Suprapubic skin (tissue), 4 donors: ENCODE measurements at regions not wholly inside any gene's neighbourhood (a gene's known extent, or its start where the extent isn't known, plus 50 kb on each side); places are given as distances from the start of the nearest gene placed in this dataset.

Experiments
- DNase-seq, 2 donors: peaks; one replicate each; pipeline ENCODE4 v3.0.0-alpha.2; 2019; ENCODE audit warnings: low spot score in 2 of 2
- H3K27ac ChIP-seq: fragments of 200-600 bp; sonication (generic); one replicate; pipeline ENCODE4 v1.5.1; 2019
- H3K27me3 ChIP-seq: fragments of 200-600 bp; sonication (generic); one replicate; pipeline ENCODE4 v1.5.1; 2019
- H3K36me3 ChIP-seq: fragments of 200-600 bp; sonication (generic); one replicate; pipeline ENCODE4 v1.5.1; 2019
- H3K4me1 ChIP-seq: fragments of 200-600 bp; sonication (generic); one replicate; pipeline ENCODE4 v1.5.1; 2019
- H3K4me3 ChIP-seq: fragments of 200-600 bp; sonication (generic); one replicate; pipeline ENCODE4 v1.5.1; 2019; ENCODE audit warnings: mild to moderate bottlenecking
- H3K9me3 ChIP-seq: fragments of 200-600 bp; sonication (generic); one replicate; pipeline ENCODE4 v1.5.1; 2019
- EP300 ChIP-seq: sonication (generic); formaldehyde crosslinking; IDR thresholded peaks from one replicate; pipeline ENCODE4 v1.6.1; 2017; ENCODE audit warnings: antibody characterized with exemption
- POLR2A ChIP-seq, 2 donors: fragments of 450-650 bp; IDR thresholded peaks; one replicate each; pipeline ENCODE4 v1.6.1; 2017; ENCODE audit warnings: antibody characterized with exemption in 2 of 2, mild to moderate bottlenecking in 2 of 2, moderate library complexity in 2 of 2
- POLR2AphosphoS5 ChIP-seq, 3 donors: sonication (generic); formaldehyde crosslinking; IDR thresholded peaks; one replicate each; pipeline ENCODE4 v1.6.1; 2017; ENCODE audit warnings: antibody characterized with exemption in 3 of 3
- WGBS: methylation state at CpG from one replicate; pipeline ENCODE4 v1.1.5; 2018; 5-methylcytosine and 5-hydroxymethylcytosine counted together
- TF ChIP-seq, protein P1 (sequence below), 2 donors: fragments of 200-600 bp in 1 of 2; fragments of 450-650 bp in 1 of 2; sonication (generic) in 1 of 2; IDR thresholded peaks; one replicate each; pipeline ENCODE4 v1.5.1; 2016 to 2019; ENCODE audit warnings: antibody characterized with exemption in 2 of 2, mild to moderate bottlenecking in 1 of 2, moderate library complexity in 1 of 2

DNA sequence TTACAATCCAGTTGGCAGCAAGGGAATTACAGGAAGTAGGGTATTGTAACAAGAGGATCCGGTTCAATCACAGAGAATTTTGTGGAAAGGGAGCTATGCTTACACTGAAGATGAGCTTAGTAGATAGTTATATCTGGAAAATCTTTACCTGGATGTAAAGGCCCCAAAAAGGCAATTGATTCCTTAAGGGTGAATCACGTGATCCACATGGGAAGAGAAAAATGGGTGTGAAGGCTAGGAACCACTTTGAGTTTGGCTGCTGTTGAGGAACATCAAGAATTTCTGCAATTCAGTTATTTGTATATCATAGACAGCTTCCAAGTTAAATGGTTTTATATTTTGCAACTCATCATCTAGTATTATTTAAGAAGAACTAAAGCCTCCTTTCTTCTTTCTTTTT, 194.0 kb upstream of the ARHGAP24 start:
- TF ChIP-seq EP300 (no peak), POLR2A (IDR thresholded peaks at IDR 0.05) (no peak), POLR2AphosphoS5 (IDR thresholded peaks at IDR 0.05) (no peak)
- TF ChIP-seq, protein P1, sequence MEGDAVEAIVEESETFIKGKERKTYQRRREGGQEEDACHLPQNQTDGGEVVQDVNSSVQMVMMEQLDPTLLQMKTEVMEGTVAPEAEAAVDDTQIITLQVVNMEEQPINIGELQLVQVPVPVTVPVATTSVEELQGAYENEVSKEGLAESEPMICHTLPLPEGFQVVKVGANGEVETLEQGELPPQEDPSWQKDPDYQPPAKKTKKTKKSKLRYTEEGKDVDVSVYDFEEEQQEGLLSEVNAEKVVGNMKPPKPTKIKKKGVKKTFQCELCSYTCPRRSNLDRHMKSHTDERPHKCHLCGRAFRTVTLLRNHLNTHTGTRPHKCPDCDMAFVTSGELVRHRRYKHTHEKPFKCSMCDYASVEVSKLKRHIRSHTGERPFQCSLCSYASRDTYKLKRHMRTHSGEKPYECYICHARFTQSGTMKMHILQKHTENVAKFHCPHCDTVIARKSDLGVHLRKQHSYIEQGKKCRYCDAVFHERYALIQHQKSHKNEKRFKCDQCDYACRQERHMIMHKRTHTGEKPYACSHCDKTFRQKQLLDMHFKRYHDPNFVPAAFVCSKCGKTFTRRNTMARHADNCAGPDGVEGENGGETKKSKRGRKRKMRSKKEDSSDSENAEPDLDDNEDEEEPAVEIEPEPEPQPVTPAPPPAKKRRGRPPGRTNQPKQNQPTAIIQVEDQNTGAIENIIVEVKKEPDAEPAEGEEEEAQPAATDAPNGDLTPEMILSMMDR (IDR thresholded peaks at IDR 0.05) = no peak
- H3K27ac ChIP-seq = no peak overlapping the region
- H3K27me3 ChIP-seq = no peaks in the 10 kb centered on the region
- WGBS = 76% methylated on average over 2 of the region's 2 CpGs
- no peaks in the 10 kb centered on the region for H3K36me3 ChIP-seq
- DNase-seq = no peak
- no peaks in the 10 kb centered on the region for H3K4me1 ChIP-seq
- H3K4me3 ChIP-seq = no peak overlapping the region
- H3K9me3 ChIP-seq = no peaks in the 10 kb centered on the region

DNA sequence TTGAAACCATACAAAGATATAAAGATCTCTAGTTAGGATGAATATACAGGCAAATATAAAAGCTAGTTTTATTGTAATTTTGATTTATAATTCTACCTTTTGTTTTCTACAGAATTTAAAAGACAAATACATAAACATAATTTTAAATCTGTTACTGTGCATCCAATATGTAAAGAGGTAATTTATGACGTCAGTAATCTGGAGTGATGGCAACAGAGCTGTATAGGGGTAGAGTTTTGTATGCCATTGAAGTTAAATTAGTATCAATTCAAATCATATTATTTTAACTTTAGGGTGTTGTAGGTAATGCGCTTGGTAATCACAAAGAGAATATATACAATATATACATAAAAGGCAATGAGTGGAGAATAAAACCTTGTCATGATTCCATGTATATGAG, 183.7 kb upstream of the ARHGAP24 start:
- no peaks in the 10 kb centered on the region for H3K4me1 ChIP-seq
- no peaks in the 10 kb centered on the region for H3K27me3 ChIP-seq
- DNase-seq = no peak
- H3K36me3 ChIP-seq = no peaks in the 10 kb centered on the region
- H3K27ac ChIP-seq = no peak overlapping the region
- TF ChIP-seq POLR2AphosphoS5 (IDR thresholded peaks at IDR 0.05) = no peak
- TF ChIP-seq, protein P1 (IDR thresholded peaks at IDR 0.05) = no peak
- no peak for TF ChIP-seq EP300
- TF ChIP-seq POLR2A (IDR thresholded peaks at IDR 0.05) = no peak
- H3K4me3 ChIP-seq = no peak overlapping the region
- WGBS = 91% methylated on average over 2 of the region's 2 CpGs
- H3K9me3 ChIP-seq = peaks cover 6% of the 10 kb centered on the region

DNA sequence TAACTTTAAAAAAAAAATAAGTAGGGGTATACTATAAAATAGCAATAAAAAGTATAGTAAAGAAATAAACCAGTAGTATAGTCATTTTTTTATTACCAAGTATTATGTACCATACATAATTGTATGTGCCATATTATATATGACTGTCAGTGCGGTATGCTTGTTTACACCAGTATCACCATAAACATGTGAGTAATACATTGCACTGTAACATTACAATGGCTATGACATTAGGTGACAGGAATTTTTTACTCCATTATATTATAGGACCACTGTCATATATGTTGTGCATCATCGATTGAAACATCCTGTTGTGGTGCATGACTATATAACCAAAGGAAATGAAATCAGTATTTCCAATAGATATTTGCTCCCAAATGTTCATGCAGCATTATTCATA, 176.9 kb upstream of the ARHGAP24 start:
- Histone ChIP-seq H3K36me3 (no peaks in the 10 kb centered on the region), H3K27ac (no peak overlapping the region), H3K4me3 (no peak overlapping the region), H3K4me1 (no peaks in the 10 kb centered on the region), H3K27me3 (no peaks in the 10 kb centered on the region), H3K9me3 (no peaks in the 10 kb centered on the region)
- WGBS = 79% methylated on average over 2 of the region's 2 CpGs
- no peak for DNase-seq
- TF ChIP-seq EP300 (no peak), POLR2AphosphoS5 (IDR thresholded peaks at IDR 0.05) (no peak), POLR2A (IDR thresholded peaks at IDR 0.05) (no peak)
- TF ChIP-seq, protein P1 (IDR thresholded peaks at IDR 0.05) = no peak

DNA sequence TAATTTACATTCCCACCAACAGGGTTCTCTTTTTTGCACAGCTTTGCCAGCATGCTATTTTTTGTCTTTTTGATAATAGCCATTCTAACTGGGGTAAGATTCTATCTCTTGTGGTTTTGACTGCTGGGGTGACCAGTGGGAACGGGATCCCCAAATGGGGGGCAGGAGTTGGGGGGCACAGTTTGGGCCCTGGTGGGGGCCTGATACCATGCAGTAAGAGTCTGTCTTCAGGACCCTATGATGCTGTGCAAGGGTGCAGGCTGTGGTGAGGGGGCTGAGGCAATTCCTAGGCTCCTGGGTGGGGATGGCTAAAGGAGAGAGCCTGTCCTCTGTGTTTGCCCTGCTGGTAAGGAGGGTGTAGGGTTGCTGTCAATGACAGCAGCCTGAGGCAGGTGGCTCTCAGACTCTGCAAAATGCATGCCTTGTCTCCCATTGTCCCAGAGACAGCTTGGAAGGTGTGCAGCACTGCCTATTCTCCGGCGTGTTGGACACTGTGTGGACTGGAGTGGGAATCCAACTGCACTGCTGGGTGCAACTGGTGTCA, 172.7 kb upstream of the ARHGAP24 start:
- H3K4me1 ChIP-seq = no peaks in the 10 kb centered on the region
- no peaks in the 10 kb centered on the region for H3K36me3 ChIP-seq
- WGBS = 97% methylated on average over 3 of the region's 3 CpGs
- TF ChIP-seq EP300 (no peak), POLR2A (IDR thresholded peaks at IDR 0.05) (no peak), POLR2AphosphoS5 (IDR thresholded peaks at IDR 0.05) (no peak)
- TF ChIP-seq, protein P1 (IDR thresholded peaks at IDR 0.05) = no peak
- no peaks in the 10 kb centered on the region for H3K27me3 ChIP-seq
- no peak overlapping the region for H3K4me3 ChIP-seq
- no peak overlapping the region for H3K27ac ChIP-seq
- no peak for DNase-seq
- H3K9me3 ChIP-seq = no peaks in the 10 kb centered on the region

DNA sequence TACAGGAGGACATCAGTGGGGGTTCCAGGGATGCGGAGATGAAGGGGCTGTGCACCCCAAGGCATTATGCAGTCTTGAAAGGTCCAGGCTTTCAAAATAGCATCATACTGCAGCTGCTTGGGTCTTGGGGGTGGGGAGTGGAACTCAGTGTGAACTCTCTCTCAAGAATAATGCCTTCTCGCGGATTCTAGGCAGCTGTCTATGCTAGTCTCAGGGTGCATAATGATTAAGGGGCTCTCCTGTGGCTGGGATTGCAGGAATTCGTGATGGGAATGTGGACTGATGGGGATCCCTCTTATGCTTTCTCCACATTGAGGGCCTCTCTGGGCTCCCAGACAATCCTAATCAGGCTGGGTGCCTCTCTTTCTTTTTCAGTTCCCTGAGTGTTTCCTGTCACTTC, 172.2 kb upstream of the ARHGAP24 start:
- H3K4me1 ChIP-seq = no peaks in the 10 kb centered on the region
- no peak overlapping the region for H3K27ac ChIP-seq
- H3K36me3 ChIP-seq = no peaks in the 10 kb centered on the region
- H3K9me3 ChIP-seq = no peaks in the 10 kb centered on the region
- WGBS = 88% methylated on average over 4 of the region's 4 CpGs
- TF ChIP-seq, protein P1 (IDR thresholded peaks at IDR 0.05) = no peak
- TF ChIP-seq EP300 (no peak), POLR2AphosphoS5 (IDR thresholded peaks at IDR 0.05) (no peak), POLR2A (IDR thresholded peaks at IDR 0.05) (no peak)
- no peak for DNase-seq
- no peaks in the 10 kb centered on the region for H3K27me3 ChIP-seq
- no peak overlapping the region for H3K4me3 ChIP-seq
